Neutrophil (primary cell): ENCODE measurements at regions not wholly inside any gene's neighbourhood (a gene's known extent, or its start where the extent isn't known, plus 50 kb on each side); places are given as distances from the start of the nearest gene placed in this dataset.

Source experiments
- H3K27ac ChIP-seq: fragments of 200-600 bp; sonication (generic); 2 replicates; pipeline ENCODE4 v1.5.1; 2016; ENCODE audit warnings: mild to moderate bottlenecking, moderate library complexity
- H3K27me3 ChIP-seq: fragments of 200-600 bp; sonication (generic); 2 replicates; pipeline ENCODE4 v1.6.0; 2016; ENCODE audit warnings: mild to moderate bottlenecking
- H3K36me3 ChIP-seq: fragments of 200-600 bp; sonication (generic); 2 replicates; pipeline ENCODE4 v1.5.1; 2017
- H3K4me1 ChIP-seq, 2 experiments: fragments of 200-600 bp in 1 of 2; sonication (generic) in 1 of 2; 1 replicate in 1 of 2; 2 replicates in 1 of 2; pipeline versions ENCODE4 v1.5.1 to v1.6.1; 2013 to 2016; ENCODE audit warnings: low read depth in 1 of 2, low read length in 1 of 2, mild to moderate bottlenecking in 1 of 2, moderate library complexity in 1 of 2; ENCODE audit not compliant: control insufficient read depth in 1 of 2, insufficient read depth in 1 of 2
- H3K4me3 ChIP-seq, 2 experiments: fragments of 200-600 bp in 1 of 2; sonication (generic) in 1 of 2; 1 replicate in 1 of 2; 2 replicates in 1 of 2; pipeline ENCODE4 v1.5.1; 2013 to 2016; ENCODE audit warnings: low read depth in 1 of 2, low read length in 1 of 2, mild to moderate bottlenecking in 1 of 2, moderate library complexity in 1 of 2
- H3K9me3 ChIP-seq: fragments of 200-600 bp; sonication (generic); 2 replicates; pipeline ENCODE4 v1.5.1; 2016
- TF ChIP-seq, protein P1 (sequence below): fragments of 200-600 bp; sonication (generic); IDR thresholded peaks from 2 replicates; pipeline ENCODE4 v1.5.1; 2016; ENCODE audit warnings: antibody characterized with exemption

DNA sequence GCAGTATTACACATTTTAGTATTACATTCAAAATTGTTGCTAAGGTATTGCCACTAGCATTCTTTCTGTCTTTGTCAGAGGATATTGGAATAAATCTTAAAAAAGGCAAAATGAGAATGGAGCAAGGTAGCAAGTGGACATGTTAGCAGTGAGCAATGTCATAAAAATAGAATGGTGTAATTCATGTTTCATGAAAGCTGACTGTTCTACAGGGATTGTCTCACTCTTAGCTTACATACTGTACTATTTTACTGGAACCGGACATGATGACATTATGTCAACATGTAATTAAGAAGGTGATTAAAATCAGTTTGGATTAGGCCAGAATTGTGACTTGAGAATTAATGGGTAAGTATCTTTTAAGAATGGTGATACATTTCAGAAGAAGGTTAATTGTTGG, 1086.2 kb downstream of the STIM2 start:
- H3K9me3 ChIP-seq, result no peaks in the 10 kb centered on the region
- no peaks in the 10 kb centered on the region for H3K4me1 ChIP-seq
- TF ChIP-seq, protein P1, sequence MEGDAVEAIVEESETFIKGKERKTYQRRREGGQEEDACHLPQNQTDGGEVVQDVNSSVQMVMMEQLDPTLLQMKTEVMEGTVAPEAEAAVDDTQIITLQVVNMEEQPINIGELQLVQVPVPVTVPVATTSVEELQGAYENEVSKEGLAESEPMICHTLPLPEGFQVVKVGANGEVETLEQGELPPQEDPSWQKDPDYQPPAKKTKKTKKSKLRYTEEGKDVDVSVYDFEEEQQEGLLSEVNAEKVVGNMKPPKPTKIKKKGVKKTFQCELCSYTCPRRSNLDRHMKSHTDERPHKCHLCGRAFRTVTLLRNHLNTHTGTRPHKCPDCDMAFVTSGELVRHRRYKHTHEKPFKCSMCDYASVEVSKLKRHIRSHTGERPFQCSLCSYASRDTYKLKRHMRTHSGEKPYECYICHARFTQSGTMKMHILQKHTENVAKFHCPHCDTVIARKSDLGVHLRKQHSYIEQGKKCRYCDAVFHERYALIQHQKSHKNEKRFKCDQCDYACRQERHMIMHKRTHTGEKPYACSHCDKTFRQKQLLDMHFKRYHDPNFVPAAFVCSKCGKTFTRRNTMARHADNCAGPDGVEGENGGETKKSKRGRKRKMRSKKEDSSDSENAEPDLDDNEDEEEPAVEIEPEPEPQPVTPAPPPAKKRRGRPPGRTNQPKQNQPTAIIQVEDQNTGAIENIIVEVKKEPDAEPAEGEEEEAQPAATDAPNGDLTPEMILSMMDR, result no peak
- no peak overlapping the region for H3K4me3 ChIP-seq
- no peak overlapping the region for H3K27ac ChIP-seq
- no peaks in the 10 kb centered on the region for H3K27me3 ChIP-seq
- H3K36me3 ChIP-seq, result no peaks in the 10 kb centered on the region

- no peaks in the 10 kb centered on the region for H3K27me3 ChIP-seq
- no peaks in the 10 kb centered on the region for H3K4me1 ChIP-seq
- H3K27ac ChIP-seq, result no peak overlapping the region
- no peaks in the 10 kb centered on the region for H3K9me3 ChIP-seq
- no peaks in the 10 kb centered on the region for H3K36me3 ChIP-seq
- TF ChIP-seq, protein P1, result no peak
- no peak overlapping the region for H3K4me3 ChIP-seq
Measured at GRCh38 chr4:27947302-27947701, 1086.7 kb downstream of the STIM2 start.

DNA sequence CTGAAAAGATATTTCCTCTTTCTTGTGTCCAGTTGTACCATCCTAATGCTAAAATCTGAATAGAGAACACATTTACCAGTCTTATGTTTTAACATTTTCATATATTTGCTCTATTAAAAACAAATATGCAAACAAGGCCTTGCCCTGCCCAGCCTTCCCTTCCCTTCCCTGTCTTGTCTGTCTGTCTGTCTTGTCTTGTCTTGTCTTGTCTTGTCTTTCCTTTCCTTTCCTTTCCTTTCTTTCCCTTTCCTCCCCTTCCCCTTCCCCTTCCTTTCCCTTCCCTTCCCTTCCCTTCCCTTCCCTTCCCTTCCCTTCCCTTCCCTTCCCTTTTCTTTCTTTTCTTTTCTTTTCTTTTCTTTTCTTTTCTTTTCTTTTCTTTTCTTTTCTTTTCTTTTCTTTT, 1103.5 kb downstream of the STIM2 start:
- Histone ChIP-seq H3K36me3 (no peaks in the 10 kb centered on the region), H3K4me3 (no peak overlapping the region), H3K9me3 (no peaks in the 10 kb centered on the region), H3K27ac (no peak overlapping the region), H3K4me1 (no peaks in the 10 kb centered on the region), H3K27me3 (no peaks in the 10 kb centered on the region)
- TF ChIP-seq, protein P1, result no peak

DNA sequence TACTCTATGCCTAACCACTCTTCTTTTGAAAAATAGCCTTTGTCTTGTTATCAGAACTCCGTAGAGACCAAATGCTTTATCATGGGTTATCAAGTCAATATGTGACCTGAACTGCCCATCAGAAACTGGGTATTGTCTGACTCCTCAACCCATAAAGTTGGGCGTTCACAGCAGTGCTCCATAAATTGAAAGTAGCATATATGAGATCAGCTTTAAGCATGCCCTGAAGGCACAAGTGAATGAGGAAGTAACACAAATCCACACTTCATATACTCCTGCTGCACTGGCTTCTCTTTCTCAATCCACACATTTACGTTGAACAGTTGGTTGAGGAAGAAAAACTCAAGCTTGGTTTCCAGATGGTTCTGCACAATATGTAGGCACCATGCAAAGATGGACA, 1106.0 kb downstream of the STIM2 start:
- no peaks in the 10 kb centered on the region for H3K36me3 ChIP-seq
- H3K4me3 ChIP-seq, result no peak overlapping the region
- H3K27me3 ChIP-seq, result no peaks in the 10 kb centered on the region
- H3K27ac ChIP-seq, result no peak overlapping the region
- no peaks in the 10 kb centered on the region for H3K9me3 ChIP-seq
- TF ChIP-seq, protein P1, result no peak
- no peaks in the 10 kb centered on the region for H3K4me1 ChIP-seq

- H3K9me3 ChIP-seq, result no peaks in the 10 kb centered on the region
- H3K4me3 ChIP-seq, result no peak overlapping the region
- H3K36me3 ChIP-seq, result no peaks in the 10 kb centered on the region
- no peaks in the 10 kb centered on the region for H3K27me3 ChIP-seq
- no peaks in the 10 kb centered on the region for H3K4me1 ChIP-seq
- TF ChIP-seq, protein P1, result no peak
- H3K27ac ChIP-seq, result no peak overlapping the region
Measured at GRCh38 chr4:27973056-27973455, 1112.4 kb downstream of the STIM2 start.

DNA sequence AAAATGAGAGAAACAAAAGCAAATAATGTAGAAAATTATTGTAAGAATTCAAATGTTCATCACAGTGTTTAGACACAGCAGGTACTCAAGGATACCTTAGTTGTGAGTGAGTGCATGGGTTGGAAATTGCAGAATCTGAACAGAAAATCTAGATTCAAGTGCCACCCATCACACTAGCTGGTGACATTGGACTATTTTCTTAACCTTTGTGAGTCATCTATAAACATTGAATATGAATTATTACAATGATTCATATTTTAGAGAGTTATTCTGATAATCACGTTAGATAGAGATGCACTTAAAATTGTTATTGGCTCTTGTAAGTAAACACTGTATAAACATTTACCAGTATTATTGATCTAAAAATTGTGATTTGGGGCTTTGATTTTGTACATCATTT, 1113.1 kb downstream of the STIM2 start:
- H3K4me3 ChIP-seq, result no peak overlapping the region
- no peaks in the 10 kb centered on the region for H3K4me1 ChIP-seq
- no peaks in the 10 kb centered on the region for H3K9me3 ChIP-seq
- TF ChIP-seq, protein P1, result no peak
- no peak overlapping the region for H3K27ac ChIP-seq
- no peaks in the 10 kb centered on the region for H3K36me3 ChIP-seq
- no peaks in the 10 kb centered on the region for H3K27me3 ChIP-seq
